ENCODE measurements at regions not wholly inside any gene's neighbourhood (a gene's known extent, or its start where the extent isn't known, plus 50 kb on each side); places are given as distances from the start of the nearest gene placed in this dataset.

GRCh38 chr3:124599779-124600693 lies 130.2 kb upstream of the UMPS start:
- no peak for TF ChIP-seq CTCF (conservative IDR thresholded peaks at IDR 0.05 in 1 of 2, IDR thresholded peaks at IDR 0.05 in 1 of 2; ENCODE audit: low read depth in 1 of 2, low read length in 2 of 2)
- TF ChIP-seq EZH2 (IDR thresholded peaks at IDR 0.05; ENCODE audit: low read length, missing control alignments) = no peak

All from fibroblast of lung (primary cell).